Endothelial cell (in vitro differentiated cells): ENCODE measurements at regions not wholly inside any gene's neighbourhood (a gene's known extent, or its start where the extent isn't known, plus 50 kb on each side); places are given as distances from the start of the nearest gene placed in this dataset.

Experiments
- DNase-seq: peaks from one replicate; pipeline ENCODE4 v3.0.0; 2021; ENCODE audit warnings: low spot score
- H3K27ac Mint-ChIP-seq: one replicate; pipeline ENCODE4 v1.8.0; 2021; ENCODE audit warnings: mixed read lengths, inconsistent platforms; ENCODE audit not compliant: unreplicated experiment
- H3K27me3 Mint-ChIP-seq: one replicate; pipeline ENCODE4 v1.8.0; 2021; ENCODE audit warnings: mild to moderate bottlenecking, moderate library complexity, mixed read lengths, inconsistent platforms; ENCODE audit not compliant: unreplicated experiment
- H3K36me3 Mint-ChIP-seq: one replicate; pipeline ENCODE4 v1.8.0; 2021; ENCODE audit warnings: mild to moderate bottlenecking, low read depth, mixed read lengths, inconsistent platforms; ENCODE audit not compliant: unreplicated experiment
- H3K4me1 Mint-ChIP-seq: one replicate; pipeline ENCODE4 v1.8.0; 2021; ENCODE audit warnings: mild to moderate bottlenecking, mixed read lengths, inconsistent platforms; ENCODE audit not compliant: unreplicated experiment
- H3K4me3 Mint-ChIP-seq: one replicate; pipeline ENCODE4 v1.8.0; 2021; ENCODE audit warnings: mild to moderate bottlenecking, mixed read lengths, inconsistent platforms; ENCODE audit not compliant: unreplicated experiment
- H3K9me3 Mint-ChIP-seq: one replicate; pipeline ENCODE4 v1.8.0; 2021; ENCODE audit warnings: mixed read lengths, inconsistent platforms; ENCODE audit not compliant: unreplicated experiment
- TF ChIP-seq, protein P1 (sequence below): fragments of 200-600 bp; sonication (generic); IDR thresholded peaks from one replicate; pipeline ENCODE4 v1.5.0; 2021; ENCODE audit warnings: antibody characterized with exemption; ENCODE audit not compliant: unreplicated experiment

- TF ChIP-seq, protein P1, sequence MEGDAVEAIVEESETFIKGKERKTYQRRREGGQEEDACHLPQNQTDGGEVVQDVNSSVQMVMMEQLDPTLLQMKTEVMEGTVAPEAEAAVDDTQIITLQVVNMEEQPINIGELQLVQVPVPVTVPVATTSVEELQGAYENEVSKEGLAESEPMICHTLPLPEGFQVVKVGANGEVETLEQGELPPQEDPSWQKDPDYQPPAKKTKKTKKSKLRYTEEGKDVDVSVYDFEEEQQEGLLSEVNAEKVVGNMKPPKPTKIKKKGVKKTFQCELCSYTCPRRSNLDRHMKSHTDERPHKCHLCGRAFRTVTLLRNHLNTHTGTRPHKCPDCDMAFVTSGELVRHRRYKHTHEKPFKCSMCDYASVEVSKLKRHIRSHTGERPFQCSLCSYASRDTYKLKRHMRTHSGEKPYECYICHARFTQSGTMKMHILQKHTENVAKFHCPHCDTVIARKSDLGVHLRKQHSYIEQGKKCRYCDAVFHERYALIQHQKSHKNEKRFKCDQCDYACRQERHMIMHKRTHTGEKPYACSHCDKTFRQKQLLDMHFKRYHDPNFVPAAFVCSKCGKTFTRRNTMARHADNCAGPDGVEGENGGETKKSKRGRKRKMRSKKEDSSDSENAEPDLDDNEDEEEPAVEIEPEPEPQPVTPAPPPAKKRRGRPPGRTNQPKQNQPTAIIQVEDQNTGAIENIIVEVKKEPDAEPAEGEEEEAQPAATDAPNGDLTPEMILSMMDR = no peak
- Mint-ChIP-seq H3K27ac (no peak overlapping the region), H3K4me1 (no peaks in the 10 kb centered on the region), H3K27me3 (no peaks in the 10 kb centered on the region), H3K4me3 (no peak overlapping the region), H3K36me3 (no peaks in the 10 kb centered on the region), H3K9me3 (no peaks in the 10 kb centered on the region)
- DNase-seq = no peak
Measured at GRCh38 chr2:21854938-21855337, 731.2 kb downstream of the TDRD15 start.

- TF ChIP-seq, protein P1 = no peak
- no peak overlapping the region for H3K27ac Mint-ChIP-seq
Measured at GRCh38 chr2:21856708-21857107, 732.9 kb downstream of the TDRD15 start.

GRCh38 chr2:21860907-21861306 is 737.1 kb downstream of the TDRD15 start:
- DNase-seq = no peak
- H3K4me3 Mint-ChIP-seq = no peak overlapping the region
- no peaks in the 10 kb centered on the region for H3K4me1 Mint-ChIP-seq
- no peak overlapping the region for H3K27ac Mint-ChIP-seq
- no peaks in the 10 kb centered on the region for H3K27me3 Mint-ChIP-seq
- H3K36me3 Mint-ChIP-seq = no peaks in the 10 kb centered on the region
- H3K9me3 Mint-ChIP-seq = no peaks in the 10 kb centered on the region
- TF ChIP-seq, protein P1 = no peak

More at GRCh38 chr2:21856708-21857107, 732.9 kb downstream of the TDRD15 start:
- no peak overlapping the region for H3K4me3 Mint-ChIP-seq
- no peaks in the 10 kb centered on the region for H3K9me3 Mint-ChIP-seq
- DNase-seq = no peak
- no peaks in the 10 kb centered on the region for H3K27me3 Mint-ChIP-seq
- no peaks in the 10 kb centered on the region for H3K4me1 Mint-ChIP-seq
- no peaks in the 10 kb centered on the region for H3K36me3 Mint-ChIP-seq

DNA sequence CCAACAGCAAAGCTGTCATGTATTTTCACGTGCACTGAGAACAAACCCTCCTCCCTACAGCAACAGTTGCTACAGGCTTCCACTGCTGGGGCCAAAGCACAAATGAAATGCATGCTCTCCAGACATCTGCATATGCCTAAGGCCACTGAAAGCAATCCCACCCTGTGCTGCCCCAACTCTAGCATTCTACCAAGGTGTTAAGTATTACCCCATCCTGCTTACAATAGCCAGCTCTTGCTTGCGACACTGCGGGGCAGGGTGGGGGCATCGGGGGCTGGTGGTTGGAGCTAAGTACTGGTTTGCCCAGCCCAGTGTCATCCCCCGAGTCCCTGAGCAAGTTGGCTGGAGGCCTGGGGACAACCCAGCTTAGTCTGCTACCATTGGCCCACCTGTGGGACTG is 742.5 kb downstream of the TDRD15 start:
- no peak for DNase-seq
- no peaks in the 10 kb centered on the region for H3K9me3 Mint-ChIP-seq
- H3K27me3 Mint-ChIP-seq = peaks cover 1% of the 10 kb centered on the region
- H3K36me3 Mint-ChIP-seq = no peaks in the 10 kb centered on the region
- TF ChIP-seq, protein P1 = no peak
- H3K27ac Mint-ChIP-seq = no peak overlapping the region
- H3K4me1 Mint-ChIP-seq = no peaks in the 10 kb centered on the region
- H3K4me3 Mint-ChIP-seq = no peak overlapping the region

DNA sequence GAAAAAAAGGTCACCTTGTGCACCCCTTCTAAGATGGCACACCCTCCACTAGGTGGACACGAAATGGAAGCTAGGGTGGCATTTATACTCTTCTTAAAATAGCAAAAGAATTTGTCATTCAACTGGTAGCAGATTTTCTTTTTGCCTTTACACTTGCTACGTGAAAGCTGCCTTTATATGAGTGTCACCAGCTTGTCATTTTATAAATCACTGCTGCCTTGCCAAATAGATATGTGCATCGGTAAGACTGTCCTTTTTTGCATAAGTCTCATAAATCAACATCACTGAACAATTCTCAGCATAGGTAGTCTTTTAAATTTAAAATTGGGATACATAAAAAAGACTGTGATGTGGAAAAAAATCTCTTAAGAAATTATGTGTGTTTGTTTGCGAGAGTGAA is 764.1 kb downstream of the TDRD15 start:
- no peaks in the 10 kb centered on the region for H3K27me3 Mint-ChIP-seq
- H3K4me3 Mint-ChIP-seq = no peak overlapping the region
- H3K36me3 Mint-ChIP-seq = no peaks in the 10 kb centered on the region
- no peaks in the 10 kb centered on the region for H3K4me1 Mint-ChIP-seq
- H3K9me3 Mint-ChIP-seq = no peaks in the 10 kb centered on the region
- H3K27ac Mint-ChIP-seq = no peak overlapping the region
- TF ChIP-seq, protein P1 = no peak
- no peak for DNase-seq
